ENCODE measurements at regions not wholly inside any gene's neighbourhood (a gene's known extent, or its start where the extent isn't known, plus 50 kb on each side); places are given as distances from the start of the nearest gene placed in this dataset.

- TF ChIP-seq EZH2 (IDR thresholded peaks at IDR 0.05; ENCODE audit: insufficient read depth, low read length) = no peak
- TF ChIP-seq, protein P1, sequence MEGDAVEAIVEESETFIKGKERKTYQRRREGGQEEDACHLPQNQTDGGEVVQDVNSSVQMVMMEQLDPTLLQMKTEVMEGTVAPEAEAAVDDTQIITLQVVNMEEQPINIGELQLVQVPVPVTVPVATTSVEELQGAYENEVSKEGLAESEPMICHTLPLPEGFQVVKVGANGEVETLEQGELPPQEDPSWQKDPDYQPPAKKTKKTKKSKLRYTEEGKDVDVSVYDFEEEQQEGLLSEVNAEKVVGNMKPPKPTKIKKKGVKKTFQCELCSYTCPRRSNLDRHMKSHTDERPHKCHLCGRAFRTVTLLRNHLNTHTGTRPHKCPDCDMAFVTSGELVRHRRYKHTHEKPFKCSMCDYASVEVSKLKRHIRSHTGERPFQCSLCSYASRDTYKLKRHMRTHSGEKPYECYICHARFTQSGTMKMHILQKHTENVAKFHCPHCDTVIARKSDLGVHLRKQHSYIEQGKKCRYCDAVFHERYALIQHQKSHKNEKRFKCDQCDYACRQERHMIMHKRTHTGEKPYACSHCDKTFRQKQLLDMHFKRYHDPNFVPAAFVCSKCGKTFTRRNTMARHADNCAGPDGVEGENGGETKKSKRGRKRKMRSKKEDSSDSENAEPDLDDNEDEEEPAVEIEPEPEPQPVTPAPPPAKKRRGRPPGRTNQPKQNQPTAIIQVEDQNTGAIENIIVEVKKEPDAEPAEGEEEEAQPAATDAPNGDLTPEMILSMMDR (IDR thresholded peaks at IDR 0.05; ENCODE audit: insufficient read depth, low read depth, low read length) = no peak
Observed at GRCh38 chr6:112634376-112634775, 287.2 kb downstream of the RFPL4B start.
